ENCODE measurements at regions not wholly inside any gene's neighbourhood (a gene's known extent, or its start where the extent isn't known, plus 50 kb on each side); places are given as distances from the start of the nearest gene placed in this dataset.

DNA sequence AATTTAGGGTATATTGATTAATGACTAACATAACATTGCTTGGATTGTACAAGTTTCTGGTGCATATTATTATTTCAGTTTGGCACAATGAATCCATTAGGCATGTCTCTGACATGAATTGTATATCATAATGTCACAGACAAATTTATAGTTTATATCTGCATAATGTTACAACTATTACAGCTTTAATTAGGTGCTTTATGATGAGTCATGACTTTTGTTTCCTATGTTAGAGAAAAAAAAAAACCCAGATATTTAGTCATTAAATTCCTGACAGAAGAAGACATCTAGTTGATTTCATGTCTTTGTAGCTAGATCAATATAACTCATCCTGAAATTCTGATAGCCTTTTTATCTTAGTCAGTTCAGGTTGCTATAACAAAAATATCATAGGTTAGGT lies 385.7 kb upstream of the EPHA5 start:
- H3K9me1 ChIP-seq (ENCODE audit: control insufficient read depth, extremely low read depth, insufficient read depth, low read length), result no peaks in the 10 kb centered on the region
- H3K4me1 ChIP-seq (ENCODE audit: control insufficient read depth, extremely low read depth, insufficient read depth, low read length), result no peaks in the 10 kb centered on the region
- H3K36me3 ChIP-seq (ENCODE audit: control insufficient read depth in 2 of 2, extremely low read depth in 1 of 2, insufficient read depth in 2 of 2, low read length in 2 of 2), result no peaks in the 10 kb centered on the region
- H4K20me1 ChIP-seq (ENCODE audit: control insufficient read depth, extremely low read depth, insufficient read depth, low read length), result no peaks in the 10 kb centered on the region
- no peak overlapping the region for H3K9ac ChIP-seq (ENCODE audit: control insufficient read depth, extremely low read depth, insufficient read depth, low read length)
- H3K27ac ChIP-seq (ENCODE audit: control insufficient read depth, insufficient read depth, low read length), result no peak overlapping the region
- dilution Hi-C loops (cut with MboI; ENCODE audit: extremely low pct_ligation_motif_present, low sequenced_read_pairs), result no loop called here
- no peak overlapping the region for H3K4me2 ChIP-seq (ENCODE audit: control insufficient read depth, extremely low read depth, insufficient read depth, low read depth, low read length)
- FAIRE-seq, result no peak
- no peaks in the 10 kb centered on the region for H3K27me3 ChIP-seq (ENCODE audit: control insufficient read depth, extremely low read depth, insufficient read depth, low read length)
- TF ChIP-seq EZH2 (IDR thresholded peaks at IDR 0.05; ENCODE audit: low read length), result no peak
- TF ChIP-seq, protein P1, sequence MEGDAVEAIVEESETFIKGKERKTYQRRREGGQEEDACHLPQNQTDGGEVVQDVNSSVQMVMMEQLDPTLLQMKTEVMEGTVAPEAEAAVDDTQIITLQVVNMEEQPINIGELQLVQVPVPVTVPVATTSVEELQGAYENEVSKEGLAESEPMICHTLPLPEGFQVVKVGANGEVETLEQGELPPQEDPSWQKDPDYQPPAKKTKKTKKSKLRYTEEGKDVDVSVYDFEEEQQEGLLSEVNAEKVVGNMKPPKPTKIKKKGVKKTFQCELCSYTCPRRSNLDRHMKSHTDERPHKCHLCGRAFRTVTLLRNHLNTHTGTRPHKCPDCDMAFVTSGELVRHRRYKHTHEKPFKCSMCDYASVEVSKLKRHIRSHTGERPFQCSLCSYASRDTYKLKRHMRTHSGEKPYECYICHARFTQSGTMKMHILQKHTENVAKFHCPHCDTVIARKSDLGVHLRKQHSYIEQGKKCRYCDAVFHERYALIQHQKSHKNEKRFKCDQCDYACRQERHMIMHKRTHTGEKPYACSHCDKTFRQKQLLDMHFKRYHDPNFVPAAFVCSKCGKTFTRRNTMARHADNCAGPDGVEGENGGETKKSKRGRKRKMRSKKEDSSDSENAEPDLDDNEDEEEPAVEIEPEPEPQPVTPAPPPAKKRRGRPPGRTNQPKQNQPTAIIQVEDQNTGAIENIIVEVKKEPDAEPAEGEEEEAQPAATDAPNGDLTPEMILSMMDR (optimal IDR thresholded peaks at IDR 0.05 in 1 of 3, IDR thresholded peaks at IDR 0.05 in 1 of 3, conservative IDR thresholded peaks at IDR 0.05 in 1 of 3; ENCODE audit: extremely low read depth in 1 of 3, insufficient read depth in 2 of 3, low read length in 3 of 3), result no peak
- no peak overlapping the region for H2AFZ ChIP-seq (ENCODE audit: control insufficient read depth, low read length)
- no peaks in the 10 kb centered on the region for H3K9me3 ChIP-seq (ENCODE audit: control insufficient read depth, low read depth, low read length)
- no peaks in the 10 kb centered on the region for H3K79me2 ChIP-seq (ENCODE audit: control insufficient read depth, insufficient read depth, low read length)
- no peak for DNase-seq (ENCODE audit: low read depth, low spot score)
- no peak overlapping the region for H3K4me3 ChIP-seq (ENCODE audit: control insufficient read depth in 2 of 3, extremely low read depth in 1 of 3, insufficient read depth in 2 of 3, low read depth in 1 of 3, low read length in 3 of 3)

DNA sequence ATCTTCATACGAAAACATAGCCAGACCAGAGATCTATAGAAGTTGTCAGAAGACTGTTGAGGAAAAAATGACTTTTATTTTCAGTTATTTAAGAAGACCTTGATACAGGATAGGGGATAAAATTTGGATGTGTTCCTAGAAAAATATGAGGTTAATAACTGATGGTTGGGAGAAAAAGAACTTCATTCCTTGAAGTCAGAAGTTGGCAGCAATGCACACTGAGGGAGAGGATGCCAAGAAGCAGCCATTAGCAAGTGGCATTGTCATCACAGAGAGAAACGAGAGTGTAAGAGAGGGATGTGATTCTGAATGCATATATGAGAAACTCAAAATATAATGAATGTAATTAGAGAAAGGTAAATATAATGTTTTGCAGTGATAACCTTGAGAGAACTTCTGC lies 382.1 kb upstream of the EPHA5 start:
- Histone ChIP-seq H3K79me2 (ENCODE audit: control insufficient read depth, insufficient read depth, low read length) (no peaks in the 10 kb centered on the region), H3K27ac (ENCODE audit: control insufficient read depth, insufficient read depth, low read length) (no peak overlapping the region), H3K4me2 (ENCODE audit: control insufficient read depth, extremely low read depth, insufficient read depth, low read depth, low read length) (no peak overlapping the region), H3K27me3 (ENCODE audit: control insufficient read depth, extremely low read depth, insufficient read depth, low read length) (no peaks in the 10 kb centered on the region), H3K4me3 (ENCODE audit: control insufficient read depth in 2 of 3, extremely low read depth in 1 of 3, insufficient read depth in 2 of 3, low read depth in 1 of 3, low read length in 3 of 3) (no peak overlapping the region), H3K9ac (ENCODE audit: control insufficient read depth, extremely low read depth, insufficient read depth, low read length) (no peak overlapping the region), H2AFZ (ENCODE audit: control insufficient read depth, low read length) (no peak overlapping the region), H3K36me3 (ENCODE audit: control insufficient read depth in 2 of 2, extremely low read depth in 1 of 2, insufficient read depth in 2 of 2, low read length in 2 of 2) (no peaks in the 10 kb centered on the region), H3K9me1 (ENCODE audit: control insufficient read depth, extremely low read depth, insufficient read depth, low read length) (no peaks in the 10 kb centered on the region), H3K4me1 (ENCODE audit: control insufficient read depth, extremely low read depth, insufficient read depth, low read length) (no peaks in the 10 kb centered on the region), H4K20me1 (ENCODE audit: control insufficient read depth, extremely low read depth, insufficient read depth, low read length) (no peaks in the 10 kb centered on the region), H3K9me3 (ENCODE audit: control insufficient read depth, low read depth, low read length) (no peaks in the 10 kb centered on the region)
- FAIRE-seq (no peak), DNase-seq (ENCODE audit: low read depth, low spot score) (no peak)
- dilution Hi-C loops (cut with MboI; ENCODE audit: extremely low pct_ligation_motif_present, low sequenced_read_pairs), result no loop called here
- no peak for TF ChIP-seq EZH2 (IDR thresholded peaks at IDR 0.05; ENCODE audit: low read length)
- TF ChIP-seq, protein P1 (optimal IDR thresholded peaks at IDR 0.05 in 1 of 3, IDR thresholded peaks at IDR 0.05 in 1 of 3, conservative IDR thresholded peaks at IDR 0.05 in 1 of 3; ENCODE audit: extremely low read depth in 1 of 3, insufficient read depth in 2 of 3, low read length in 3 of 3), result no peak

All from keratinocyte (primary cell).